SK-N-SH treated with all-trans-retinoic acid at 6 μM for 48 hours (cell line): ENCODE measurements at regions not wholly inside any gene's neighbourhood (a gene's known extent, or its start where the extent isn't known, plus 50 kb on each side); places are given as distances from the start of the nearest gene placed in this dataset.

Experiments used
- ATAC-seq: fragments of 200-7000 bp; cut with Tn5 transposase; 3 replicates; pipeline ENCODE4 v1.9.1; 2020; ENCODE audit warnings: mild to moderate bottlenecking, moderate library complexity
- ARNTL ChIP-seq: fragments of 450-650 bp; formaldehyde crosslinking; IDR thresholded peaks from 2 replicates; pipeline ENCODE4 v1.5.0; 2020; ENCODE audit warnings: low read depth, mild to moderate bottlenecking, moderate library complexity, borderline replicate concordance
- BACH2 ChIP-seq: fragments of 250-450 bp; sonication (Bioruptor Pico); IDR thresholded peaks from 2 replicates; pipeline ENCODE4 v1.9.0; 2021; ENCODE audit warnings: mild to moderate bottlenecking, borderline replicate concordance
- CREB5 ChIP-seq: fragments of 250-450 bp; sonication (Bioruptor Pico); IDR thresholded peaks from 2 replicates; pipeline ENCODE4 v1.5.1; 2020; ENCODE audit warnings: low read depth, mild to moderate bottlenecking, moderate library complexity
- CSRNP3 ChIP-seq: fragments of 250-450 bp; sonication (Bioruptor Pico); IDR thresholded peaks from 2 replicates; pipeline ENCODE4 v1.5.1; 2021; ENCODE audit warnings: mild to moderate bottlenecking, moderate library complexity
- GLIS3 ChIP-seq: fragments of 250-450 bp; sonication (Bioruptor Pico); IDR thresholded peaks from 2 replicates; pipeline ENCODE4 v1.5.0; 2020; ENCODE audit warnings: mild to moderate bottlenecking, moderate library complexity
- ISL1 ChIP-seq: fragments of 250-450 bp; sonication (Bioruptor Pico); IDR thresholded peaks from 2 replicates; pipeline ENCODE4 v2.1.2; 2022; ENCODE audit warnings: mild to moderate bottlenecking, moderate library complexity
- OSR1 ChIP-seq: fragments of 250-450 bp; sonication (Bioruptor Pico); IDR thresholded peaks from 2 replicates; pipeline ENCODE4 v1.8.0; 2022; ENCODE audit warnings: moderate library complexity, mild to moderate bottlenecking, inconsistent platforms
- POU6F1 ChIP-seq: fragments of 250-450 bp; sonication (Bioruptor Pico); IDR thresholded peaks from 2 replicates; pipeline ENCODE4 v1.8.0; 2021; ENCODE audit warnings: low read depth, mild to moderate bottlenecking, moderate library complexity, borderline replicate concordance
- PPARA ChIP-seq: fragments of 250-450 bp; sonication (Bioruptor Pico); IDR thresholded peaks from 2 replicates; pipeline ENCODE4 v1.5.0; 2020; ENCODE audit warnings: mild to moderate bottlenecking, borderline replicate concordance
- RARB ChIP-seq: fragments of 250-450 bp; sonication (Bioruptor Pico); IDR thresholded peaks from 2 replicates; pipeline ENCODE4 v1.8.0; 2021; ENCODE audit warnings: mild to moderate bottlenecking, moderate library complexity
- SNAI2 ChIP-seq: fragments of 250-450 bp; sonication (Bioruptor Pico); IDR thresholded peaks from 2 replicates; pipeline ENCODE4 v1.5.0; 2020; ENCODE audit warnings: mild to moderate bottlenecking, moderate library complexity
- TCF4 ChIP-seq: fragments of 250-450 bp; sonication (Bioruptor Pico); IDR thresholded peaks from 2 replicates; pipeline ENCODE4 v1.8.0; 2021; ENCODE audit warnings: mild to moderate bottlenecking, moderate library complexity, borderline replicate concordance
- TOX ChIP-seq: fragments of 250-450 bp; sonication (Bioruptor Pico); IDR thresholded peaks from 2 replicates; pipeline ENCODE4 v1.8.0; 2021; ENCODE audit warnings: mild to moderate bottlenecking, moderate library complexity, borderline replicate concordance
- ZC3H10 ChIP-seq: fragments of 250-450 bp; sonication (Bioruptor Pico); IDR thresholded peaks from 2 replicates; pipeline ENCODE4 v1.5.1; 2021; ENCODE audit warnings: mild to moderate bottlenecking, moderate library complexity
- ZFP3 ChIP-seq: fragments of 250-450 bp; sonication (Bioruptor Pico); IDR thresholded peaks from 2 replicates; pipeline ENCODE4 v1.5.0; 2020; ENCODE audit warnings: mild to moderate bottlenecking, moderate library complexity
- ZFP30 ChIP-seq: fragments of 450-650 bp; formaldehyde crosslinking; IDR thresholded peaks from 2 replicates; pipeline ENCODE4 v1.5.0; 2022; ENCODE audit warnings: mild to moderate bottlenecking, moderate library complexity
- ZNF565 ChIP-seq: fragments of 450-650 bp; formaldehyde crosslinking; conservative IDR thresholded peaks from 2 replicates; pipeline ENCODE4 v1.5.0; 2020; ENCODE audit warnings: low read depth, mild to moderate bottlenecking, moderate library complexity
- ZNF70 ChIP-seq: fragments of 450-650 bp; formaldehyde crosslinking; IDR thresholded peaks from 2 replicates; pipeline ENCODE4 v1.5.0; 2020; ENCODE audit warnings: mild to moderate bottlenecking, moderate library complexity
- ZNF8 ChIP-seq: fragments of 450-650 bp; formaldehyde crosslinking; IDR thresholded peaks from 2 replicates; pipeline ENCODE4 v1.5.0; 2020; ENCODE audit warnings: mild to moderate bottlenecking, moderate library complexity
- TF ChIP-seq, protein P1 (sequence below): fragments of 250-450 bp; sonication (Bioruptor Pico); IDR thresholded peaks from 2 replicates; pipeline ENCODE4 v1.8.0; 2020; ENCODE audit warnings: mild to moderate bottlenecking, moderate library complexity, borderline replicate concordance
- TF ChIP-seq, protein P2 (sequence below): fragments of 250-450 bp; sonication (Bioruptor Pico); IDR thresholded peaks from 2 replicates; pipeline ENCODE4 v1.5.0; 2020; ENCODE audit warnings: mild to moderate bottlenecking, moderate library complexity

DNA sequence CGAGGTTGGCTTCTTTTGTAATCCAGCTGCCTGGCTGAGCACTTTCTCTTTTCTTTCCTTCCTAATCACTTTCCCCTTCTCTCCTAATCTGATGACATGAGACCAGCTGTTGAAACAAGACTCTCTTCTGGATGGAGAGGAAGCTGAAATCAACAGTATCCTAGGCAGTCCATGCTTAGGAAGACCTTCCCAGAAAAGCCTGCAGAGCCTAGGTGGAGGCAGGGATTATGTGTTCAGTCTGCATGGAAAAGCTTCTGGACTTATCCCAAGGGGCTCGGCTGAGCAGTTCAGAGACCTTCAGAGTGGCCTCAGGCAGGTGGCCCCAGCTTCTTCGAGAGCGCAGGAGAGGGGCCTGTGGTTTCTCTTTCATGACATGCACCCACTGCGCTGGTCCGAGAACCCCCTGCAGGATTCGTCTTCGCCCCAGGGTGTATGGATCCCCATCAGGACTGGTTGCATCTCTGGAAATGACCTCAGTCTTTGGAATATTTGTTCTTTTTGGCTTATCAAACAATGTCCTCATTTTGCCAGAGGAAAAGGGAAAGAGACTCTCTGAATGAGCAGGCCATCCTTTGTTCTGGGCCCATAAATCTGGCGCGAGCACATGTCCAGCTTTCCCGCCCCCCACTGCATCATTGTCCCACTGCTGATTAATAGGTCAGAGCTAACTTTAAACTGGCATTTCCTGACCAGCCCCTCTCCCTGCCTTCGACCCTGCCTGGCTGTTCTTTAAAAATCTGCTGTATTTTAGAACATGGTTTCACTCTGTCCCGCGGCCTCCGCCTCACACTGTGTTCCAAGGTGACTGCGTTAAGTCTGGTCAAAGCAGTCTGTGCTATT, 177.9 kb upstream of the KLF4 start:
- no peak for ATAC-seq

DNA sequence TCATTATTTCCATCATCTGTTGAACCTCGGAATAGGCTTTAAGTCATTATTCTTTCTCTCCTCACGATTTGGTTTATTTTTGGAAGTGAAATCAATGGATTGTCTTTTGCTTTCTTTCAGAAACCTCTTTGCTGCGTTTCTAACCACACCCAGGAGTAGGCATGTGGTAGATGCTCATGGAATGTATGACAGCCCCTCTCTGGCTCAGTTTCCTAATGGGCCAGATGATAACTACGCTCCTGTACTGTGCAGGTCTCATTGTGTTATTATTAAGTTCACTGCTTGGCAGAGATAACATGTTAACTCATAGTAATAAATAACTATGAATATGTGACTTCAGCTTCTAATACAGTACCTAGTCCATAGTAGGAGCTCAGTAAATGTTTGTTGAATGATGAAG, 175.5 kb upstream of the KLF4 start:
- ATAC-seq = no peak
- no peak for TF ChIP-seq TCF4

More for the DNA sequence above, 177.9 kb upstream of the KLF4 start:
- TF ChIP-seq CSRNP3 (no peak), ZNF565 (CRISPR knock-in tag) (no peak), ZFP3 (CRISPR knock-in tag) (no peak), BACH2 (no peak), ARNTL (no peak), ISL1 (CRISPR knock-in tag) (no peak)

- TF ChIP-seq, protein P1, sequence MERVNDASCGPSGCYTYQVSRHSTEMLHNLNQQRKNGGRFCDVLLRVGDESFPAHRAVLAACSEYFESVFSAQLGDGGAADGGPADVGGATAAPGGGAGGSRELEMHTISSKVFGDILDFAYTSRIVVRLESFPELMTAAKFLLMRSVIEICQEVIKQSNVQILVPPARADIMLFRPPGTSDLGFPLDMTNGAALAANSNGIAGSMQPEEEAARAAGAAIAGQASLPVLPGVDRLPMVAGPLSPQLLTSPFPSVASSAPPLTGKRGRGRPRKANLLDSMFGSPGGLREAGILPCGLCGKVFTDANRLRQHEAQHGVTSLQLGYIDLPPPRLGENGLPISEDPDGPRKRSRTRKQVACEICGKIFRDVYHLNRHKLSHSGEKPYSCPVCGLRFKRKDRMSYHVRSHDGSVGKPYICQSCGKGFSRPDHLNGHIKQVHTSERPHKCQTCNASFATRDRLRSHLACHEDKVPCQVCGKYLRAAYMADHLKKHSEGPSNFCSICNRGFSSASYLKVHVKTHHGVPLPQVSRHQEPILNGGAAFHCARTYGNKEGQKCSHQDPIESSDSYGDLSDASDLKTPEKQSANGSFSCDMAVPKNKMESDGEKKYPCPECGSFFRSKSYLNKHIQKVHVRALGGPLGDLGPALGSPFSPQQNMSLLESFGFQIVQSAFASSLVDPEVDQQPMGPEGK (CRISPR knock-in tag) = no peak
- TF ChIP-seq ZNF8 (CRISPR knock-in tag) (no peak), ZNF70 (no peak), CREB5 (CRISPR knock-in tag) (no peak), OSR1 (no peak), PPARA (no peak), TCF4 (no peak), POU6F1 (CRISPR knock-in tag) (no peak), SNAI2 (no peak), TOX (CRISPR knock-in tag) (no peak), ARNTL (no peak), ZNF565 (CRISPR knock-in tag) (no peak), GLIS3 (CRISPR knock-in tag) (no peak), ZFP3 (CRISPR knock-in tag) (no peak), RARB (CRISPR knock-in tag) (no peak), ZC3H10 (no peak), BACH2 (no peak), ZFP30 (CRISPR knock-in tag) (no peak)
These were observed 171.4 kb upstream of the KLF4 start for GRCh38 chr9:107660976-107661375.

DNA sequence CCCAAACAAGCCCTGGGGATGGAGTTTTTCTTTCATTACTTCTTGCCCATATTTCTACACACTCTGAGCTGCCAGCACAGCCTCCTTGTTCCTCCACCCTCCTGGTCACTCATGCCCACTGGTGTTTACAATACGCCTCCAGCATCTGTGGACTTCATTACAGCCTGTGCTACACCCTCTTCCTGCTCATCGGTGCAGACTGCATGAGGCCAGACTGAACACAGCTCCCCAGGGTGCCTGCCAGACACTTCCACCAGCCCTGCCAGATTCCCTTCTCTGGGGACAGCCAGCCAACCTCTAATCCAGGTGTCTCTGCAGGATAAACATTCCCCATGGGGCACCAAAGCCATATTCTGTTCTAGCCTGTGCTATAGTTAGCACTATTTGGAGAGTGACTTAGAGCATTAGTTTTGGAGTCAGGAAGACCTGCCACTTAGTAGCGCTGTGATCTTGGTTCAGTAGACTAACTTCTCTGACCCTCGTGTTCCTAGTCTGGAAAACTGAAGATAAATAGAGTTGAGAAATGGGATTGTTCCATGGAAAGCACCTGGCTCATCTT, 163.8 kb upstream of the KLF4 start:
- ATAC-seq = no peak
- TF ChIP-seq ZNF70 (no peak), ZC3H10 (no peak), CREB5 (CRISPR knock-in tag) (no peak), ISL1 (CRISPR knock-in tag) (no peak), ZFP3 (CRISPR knock-in tag) (no peak), BACH2 (no peak), CSRNP3 (no peak), ZNF565 (CRISPR knock-in tag) (no peak), RARB (CRISPR knock-in tag) (no peak), POU6F1 (CRISPR knock-in tag) (no peak), OSR1 (no peak)
- TF ChIP-seq, protein P2, sequence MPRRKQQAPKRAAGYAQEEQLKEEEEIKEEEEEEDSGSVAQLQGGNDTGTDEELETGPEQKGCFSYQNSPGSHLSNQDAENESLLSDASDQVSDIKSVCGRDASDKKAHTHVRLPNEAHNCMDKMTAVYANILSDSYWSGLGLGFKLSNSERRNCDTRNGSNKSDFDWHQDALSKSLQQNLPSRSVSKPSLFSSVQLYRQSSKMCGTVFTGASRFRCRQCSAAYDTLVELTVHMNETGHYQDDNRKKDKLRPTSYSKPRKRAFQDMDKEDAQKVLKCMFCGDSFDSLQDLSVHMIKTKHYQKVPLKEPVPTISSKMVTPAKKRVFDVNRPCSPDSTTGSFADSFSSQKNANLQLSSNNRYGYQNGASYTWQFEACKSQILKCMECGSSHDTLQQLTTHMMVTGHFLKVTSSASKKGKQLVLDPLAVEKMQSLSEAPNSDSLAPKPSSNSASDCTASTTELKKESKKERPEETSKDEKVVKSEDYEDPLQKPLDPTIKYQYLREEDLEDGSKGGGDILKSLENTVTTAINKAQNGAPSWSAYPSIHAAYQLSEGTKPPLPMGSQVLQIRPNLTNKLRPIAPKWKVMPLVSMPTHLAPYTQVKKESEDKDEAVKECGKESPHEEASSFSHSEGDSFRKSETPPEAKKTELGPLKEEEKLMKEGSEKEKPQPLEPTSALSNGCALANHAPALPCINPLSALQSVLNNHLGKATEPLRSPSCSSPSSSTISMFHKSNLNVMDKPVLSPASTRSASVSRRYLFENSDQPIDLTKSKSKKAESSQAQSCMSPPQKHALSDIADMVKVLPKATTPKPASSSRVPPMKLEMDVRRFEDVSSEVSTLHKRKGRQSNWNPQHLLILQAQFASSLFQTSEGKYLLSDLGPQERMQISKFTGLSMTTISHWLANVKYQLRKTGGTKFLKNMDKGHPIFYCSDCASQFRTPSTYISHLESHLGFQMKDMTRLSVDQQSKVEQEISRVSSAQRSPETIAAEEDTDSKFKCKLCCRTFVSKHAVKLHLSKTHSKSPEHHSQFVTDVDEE (CRISPR knock-in tag) = no peak

More at GRCh38 chr9:107660976-107661375, 171.4 kb upstream of the KLF4 start:
- no peak for ATAC-seq
